GM19455 (cell line): ENCODE measurements at regions not wholly inside any gene's neighbourhood (a gene's known extent, or its start where the extent isn't known, plus 50 kb on each side); places are given as distances from the start of the nearest gene placed in this dataset.
A peak's percentile ranks its signal among the peaks of the same experiment; 100 is the strongest.

Experiments used
- ATAC-seq: cut with Tn5 transposase; IDR thresholded peaks from one replicate; pipeline ENCODE4 v1.9.1; 2021; ENCODE audit not compliant: unreplicated experiment

GRCh38 chr5:52668544-52669185, 119.1 kb upstream of the ITGA1 start:
- no peak for ATAC-seq

DNA sequence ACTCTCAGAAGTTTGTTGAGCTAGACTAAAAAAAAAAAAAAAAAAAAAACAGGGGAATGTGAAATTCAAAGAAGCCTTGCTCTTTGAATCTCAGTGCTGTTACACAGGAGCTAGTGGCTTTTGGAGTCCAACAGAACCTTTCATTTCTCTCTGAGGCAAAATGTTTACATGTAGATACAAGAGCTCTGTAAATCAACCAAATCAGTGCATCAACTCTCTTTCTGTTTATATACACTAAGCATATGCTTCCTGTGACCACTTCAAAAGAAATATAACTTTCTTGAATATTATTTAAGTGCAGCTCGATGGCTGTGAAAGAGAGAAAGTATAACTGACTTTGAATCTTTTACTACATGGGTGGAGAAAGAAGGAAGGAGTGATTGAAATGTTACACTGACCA, 115.3 kb upstream of the ITGA1 start:
- ATAC-seq = no peak

DNA sequence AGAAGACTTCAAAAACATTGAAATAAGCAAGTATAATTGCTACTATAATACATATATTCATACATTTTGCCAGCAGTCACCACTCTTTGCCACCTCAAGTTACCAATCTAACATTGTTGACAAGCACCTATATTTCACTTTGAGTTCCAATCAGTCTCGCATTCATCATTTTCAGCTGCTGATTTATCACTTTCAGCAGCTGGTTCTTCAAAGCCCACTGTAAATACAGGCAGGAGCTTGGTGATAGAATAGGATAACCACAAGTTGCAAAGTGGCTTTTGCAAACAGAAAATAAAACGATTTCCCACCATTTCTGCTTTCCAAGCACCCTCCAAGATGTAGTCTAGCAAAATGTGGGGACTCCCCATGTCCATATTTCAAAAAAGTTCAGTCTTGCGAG, 114.2 kb upstream of the ITGA1 start:
- ATAC-seq = no peak

DNA sequence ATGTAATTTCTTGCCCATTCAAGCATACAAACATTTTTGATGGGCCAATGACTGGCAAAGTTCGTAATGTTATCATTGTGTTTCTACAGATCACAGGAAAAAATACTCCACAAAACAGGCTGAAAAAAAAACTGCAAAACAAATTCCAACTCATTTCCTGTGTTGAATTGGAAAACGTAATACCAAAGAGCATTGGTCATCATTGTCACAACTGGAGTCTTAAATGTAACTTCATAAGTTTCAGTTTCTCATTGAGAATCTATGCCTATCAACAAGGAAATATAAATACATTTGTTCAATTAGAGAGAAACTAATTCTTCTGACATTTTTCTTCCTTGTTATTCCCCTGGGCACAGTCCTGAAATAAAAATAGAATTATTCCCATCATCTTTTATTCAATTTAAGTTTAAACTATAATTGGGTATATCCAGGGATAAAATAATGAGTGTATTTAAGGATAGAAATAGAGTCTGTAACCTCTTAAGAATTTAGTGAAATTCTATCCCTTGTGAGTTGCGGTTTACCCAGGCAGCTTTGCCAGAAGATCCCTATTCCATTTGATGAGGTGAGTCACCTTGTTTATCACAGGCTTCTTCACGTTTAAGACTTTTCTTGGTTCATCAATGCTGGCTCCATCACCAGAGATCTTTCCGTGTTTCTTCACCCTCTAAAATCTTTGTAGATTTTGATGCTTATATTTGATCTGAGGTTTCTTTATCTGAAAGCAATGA, 112.7 kb upstream of the ITGA1 start:
- no peak for ATAC-seq

- no peak for ATAC-seq
Observed at GRCh38 chr5:52682492-52682891, 105.2 kb upstream of the ITGA1 start.

DNA sequence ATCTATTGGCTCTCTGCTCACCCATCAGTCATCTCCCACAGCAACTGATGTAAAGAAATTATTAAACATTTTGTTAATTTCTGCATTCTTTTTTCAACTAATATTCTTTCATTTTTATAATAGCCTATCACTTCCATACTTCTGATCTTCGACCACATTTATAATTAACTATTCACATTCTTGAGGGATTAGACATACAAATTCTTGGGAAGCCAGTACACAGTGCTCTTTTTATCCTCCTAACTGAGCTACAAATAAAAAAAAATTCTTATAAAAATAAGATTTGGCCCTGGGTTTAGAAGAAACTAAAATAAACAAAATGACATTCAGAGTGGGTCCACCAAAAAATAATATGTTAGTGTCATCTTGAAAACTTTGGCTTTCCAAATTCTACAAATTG, 103.7 kb upstream of the ITGA1 start:
- ATAC-seq = no peak

GRCh38 chr5:52685566-52685965, 102.2 kb upstream of the ITGA1 start:
- no peak for ATAC-seq

DNA sequence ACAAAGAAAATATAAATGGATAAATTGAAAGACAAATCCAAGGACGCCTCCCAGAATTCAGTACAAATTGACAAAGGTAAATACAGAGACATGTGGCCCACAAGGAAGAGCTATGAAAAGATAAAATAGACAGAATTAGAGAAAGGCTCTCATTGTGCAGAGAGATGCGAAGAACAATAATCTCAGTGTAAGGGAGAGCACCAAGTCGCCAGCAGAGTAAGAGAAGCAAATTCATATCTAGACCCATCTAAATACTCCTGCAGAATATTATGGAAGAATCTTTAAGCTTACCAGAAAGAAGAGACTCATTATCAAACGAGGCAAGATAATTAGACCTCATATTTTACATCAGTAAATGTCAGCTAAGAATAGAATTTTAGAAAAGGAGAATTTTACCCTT, 101.7 kb upstream of the ITGA1 start:
- no peak for ATAC-seq

DNA sequence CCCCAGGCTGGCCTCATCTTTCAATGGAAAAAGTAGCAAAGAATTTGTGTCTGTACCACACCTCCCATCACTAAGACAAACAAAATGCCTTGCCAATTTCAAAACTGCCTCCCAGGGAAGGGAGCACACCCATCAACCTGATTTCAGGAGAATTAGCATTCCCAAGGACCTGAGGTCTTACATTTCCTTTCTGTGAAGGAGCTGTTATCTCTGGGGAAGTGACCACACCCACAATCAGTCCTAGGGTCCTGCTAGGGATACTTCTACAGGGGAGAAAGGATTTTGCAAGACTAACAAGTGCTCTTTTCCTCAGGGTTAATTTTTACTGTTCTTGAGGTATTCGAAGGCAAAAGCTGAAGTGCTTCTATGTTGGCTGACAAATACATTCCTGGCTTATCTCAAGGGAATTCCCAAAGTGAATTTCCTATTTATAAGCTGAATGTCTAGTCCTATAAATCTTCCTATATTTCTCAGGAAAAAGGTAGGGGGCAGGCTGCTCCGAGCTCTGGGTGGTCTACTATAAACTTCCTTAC, 97.4 kb upstream of the ITGA1 start:
- no peak for ATAC-seq

DNA sequence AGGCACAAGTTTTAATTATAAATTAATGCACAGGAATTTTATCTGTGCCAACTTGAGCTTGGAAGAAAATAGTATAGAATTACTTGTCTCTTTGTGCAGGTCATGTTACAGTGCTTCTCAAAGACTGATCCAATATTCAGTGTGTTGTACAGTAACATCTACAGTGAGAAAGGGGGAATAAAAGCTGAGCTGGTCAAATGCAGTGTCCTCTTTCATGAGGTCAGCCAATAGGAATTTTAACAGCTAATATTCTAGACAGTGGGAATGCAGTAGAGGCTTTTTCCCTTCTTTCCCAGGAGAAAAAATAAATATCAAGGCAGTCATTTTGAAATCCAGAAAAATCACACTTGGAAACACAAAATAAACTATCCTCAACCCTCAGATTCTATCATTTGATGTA, 95.7 kb upstream of the ITGA1 start:
- no peak for ATAC-seq

DNA sequence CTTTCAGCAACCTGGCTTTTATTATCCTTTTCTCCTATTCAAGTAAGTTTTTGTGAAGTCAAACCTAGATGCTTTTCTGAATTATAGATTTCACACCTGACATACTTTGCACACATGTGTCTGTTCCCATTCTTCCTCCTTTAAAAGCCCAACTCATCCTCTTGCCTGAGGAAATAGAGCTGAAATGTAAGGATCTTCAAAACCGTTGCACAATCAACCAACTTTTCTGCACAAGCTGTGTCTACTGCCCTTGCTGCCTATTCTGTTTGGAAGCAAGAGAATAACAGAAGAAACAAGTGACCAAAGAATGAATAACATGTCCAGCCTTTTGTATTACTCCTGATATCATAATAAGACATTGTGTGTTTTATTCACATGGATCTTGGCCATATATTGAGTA, 95.1 kb upstream of the ITGA1 start:
- ATAC-seq = no peak

DNA sequence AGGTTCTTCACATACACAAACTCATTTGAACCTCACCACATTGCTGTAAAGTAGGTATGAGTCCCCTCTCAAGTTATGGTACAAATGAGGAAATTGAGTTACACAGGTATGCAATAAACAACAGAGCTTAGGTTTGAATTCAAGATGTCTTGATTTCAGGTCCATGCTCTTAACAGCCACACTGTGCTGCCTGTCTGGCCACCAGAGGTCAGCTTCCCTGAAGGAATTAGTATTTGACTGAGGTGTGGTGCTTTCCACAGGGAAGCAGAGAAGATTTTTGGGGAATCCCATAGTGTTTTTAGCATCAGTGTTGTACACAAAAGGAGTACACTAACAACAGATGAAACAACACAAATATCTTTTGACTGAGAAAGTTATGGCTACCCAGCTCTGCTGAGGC, 94.4 kb upstream of the ITGA1 start:
- ATAC-seq = no peak

- ATAC-seq = no peak
Observed at GRCh38 chr5:52693836-52694235, 93.9 kb upstream of the ITGA1 start.

DNA sequence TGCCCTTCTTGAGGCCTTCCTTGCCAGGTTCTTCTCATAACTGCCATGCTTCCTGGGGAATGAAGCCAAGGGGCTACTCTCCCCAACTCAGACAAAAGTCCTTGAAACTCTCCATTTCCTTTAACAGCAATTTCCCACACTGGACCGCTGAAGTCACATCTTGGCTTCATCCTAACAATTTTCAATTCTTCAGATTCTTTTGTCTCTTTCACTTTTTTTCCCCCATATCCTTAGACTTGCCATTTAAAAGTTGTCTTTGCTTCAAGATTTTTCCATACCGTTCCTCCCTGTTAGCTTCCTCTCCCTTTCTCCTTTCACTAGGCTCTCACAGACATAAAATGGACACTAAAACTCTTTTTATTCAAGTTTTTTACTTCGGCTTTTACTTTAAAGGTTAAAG, 93.1 kb upstream of the ITGA1 start:
- ATAC-seq = no peak

DNA sequence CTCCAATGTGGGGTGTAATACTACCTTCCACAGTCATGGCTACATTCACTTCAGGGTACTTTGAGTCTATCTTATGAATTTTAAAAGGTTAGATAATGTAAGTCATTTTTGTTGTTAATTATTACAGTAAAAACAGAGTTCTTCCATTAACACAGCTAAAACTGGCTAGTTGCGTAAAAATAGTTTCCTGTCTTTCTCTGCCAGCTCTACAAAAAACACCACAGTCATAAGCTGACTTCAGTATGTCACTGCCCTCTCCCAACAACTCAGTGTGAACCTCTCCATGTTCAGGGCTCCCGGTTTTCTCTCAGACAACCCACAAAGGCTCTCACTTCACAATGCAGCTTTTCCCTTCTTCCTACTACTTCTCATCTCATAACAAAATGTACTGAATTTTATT, 84.8 kb upstream of the ITGA1 start:
- ATAC-seq = no peak

DNA sequence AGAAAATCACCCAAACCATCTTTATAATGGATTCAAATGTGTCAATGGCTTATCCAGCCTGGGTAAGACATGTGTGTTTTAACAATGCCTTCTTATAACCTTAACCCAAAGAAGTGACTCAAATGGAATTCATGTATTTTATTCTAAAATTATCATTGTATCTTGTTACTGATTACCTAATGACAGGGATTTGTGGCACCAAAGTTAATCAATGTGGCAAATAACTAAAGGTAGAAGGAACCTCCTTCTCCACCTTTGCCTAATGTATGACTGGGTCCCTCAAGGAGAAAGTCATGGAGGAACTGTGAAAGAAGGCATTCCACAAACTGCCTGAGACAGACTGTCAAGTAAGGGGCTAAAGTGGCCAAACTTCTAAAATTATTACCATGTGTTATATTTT, 84.4 kb upstream of the ITGA1 start:
- ATAC-seq = no peak

- ATAC-seq = no peak
Observed at GRCh38 chr5:52705720-52706119, 82.0 kb upstream of the ITGA1 start.

- no peak for ATAC-seq
Observed at GRCh38 chr5:52706775-52707174, 80.9 kb upstream of the ITGA1 start.

GRCh38 chr5:52707616-52708015, 80.1 kb upstream of the ITGA1 start:
- ATAC-seq = no peak

GRCh38 chr5:52708463-52708862, 79.3 kb upstream of the ITGA1 start:
- ATAC-seq = no peak

DNA sequence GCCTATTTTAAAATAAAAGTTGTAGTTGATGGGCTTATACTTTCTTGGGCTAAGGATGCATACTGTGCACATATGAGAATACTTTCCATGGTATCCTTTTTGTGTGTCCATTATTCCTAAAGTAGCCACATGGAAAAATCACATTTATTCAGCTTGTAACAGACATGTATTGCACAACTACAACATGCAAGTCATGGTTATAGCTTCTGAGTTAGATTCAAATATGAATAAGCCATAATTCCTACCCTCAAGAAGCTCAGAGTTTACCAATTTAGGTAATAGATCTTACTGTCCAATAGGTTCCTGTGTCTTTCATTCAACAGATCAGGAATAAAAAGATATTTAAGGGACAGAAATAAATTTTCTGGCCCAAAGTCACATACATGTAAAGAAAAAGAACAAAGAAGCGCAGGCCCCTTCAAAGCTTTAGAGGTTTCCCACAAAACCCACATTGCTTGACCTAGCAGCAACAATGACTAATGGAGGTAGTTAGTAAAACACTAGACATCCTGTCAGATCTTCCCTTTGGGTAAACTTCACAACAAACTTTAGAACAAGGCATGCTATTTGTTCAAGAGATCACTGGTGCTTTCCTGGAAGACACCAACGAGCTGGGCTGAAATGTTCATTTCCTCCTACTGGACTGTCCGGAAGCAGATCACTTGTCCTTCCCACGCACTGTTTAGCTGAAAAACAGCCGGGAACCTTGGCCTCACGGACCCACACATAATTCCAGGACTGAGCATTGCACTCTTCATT, 78.4 kb upstream of the ITGA1 start:
- ATAC-seq = peak; percentile 68
